ENCODE measurements at regions not wholly inside any gene's neighbourhood (a gene's known extent, or its start where the extent isn't known, plus 50 kb on each side); places are given as distances from the start of the nearest gene placed in this dataset.

- no peak for DNase-seq
These were observed 414.7 kb downstream of the HS3ST3B1 start for GRCh38 chr17:14715561-14715960.

GRCh38 chr17:14712611-14713021 lies 411.7 kb downstream of the HS3ST3B1 start:
- DNase-seq: no peak

- DNase-seq: no peak
These were observed 403.2 kb downstream of the HS3ST3B1 start for GRCh38 chr17:14704121-14704520.

DNA sequence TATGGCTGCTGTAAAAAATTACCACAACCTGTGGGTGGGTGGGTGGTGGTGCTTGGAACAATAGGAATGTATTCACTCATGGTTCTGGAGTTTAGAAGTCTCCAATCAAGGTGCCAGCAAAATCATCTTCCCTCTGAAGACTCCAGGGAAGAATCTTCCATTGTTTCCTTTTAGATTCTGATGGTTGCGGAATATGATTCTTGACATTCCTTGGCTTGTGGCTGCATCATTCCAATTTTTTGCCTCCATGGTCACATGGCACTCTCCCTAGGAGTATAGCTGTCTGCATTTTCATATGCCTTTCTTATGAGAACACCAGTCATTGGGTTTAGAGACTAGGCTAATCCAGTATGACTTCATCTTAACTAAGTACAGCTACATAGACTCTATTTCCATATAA lies 401.0 kb downstream of the HS3ST3B1 start:
- no peak for DNase-seq

DNA sequence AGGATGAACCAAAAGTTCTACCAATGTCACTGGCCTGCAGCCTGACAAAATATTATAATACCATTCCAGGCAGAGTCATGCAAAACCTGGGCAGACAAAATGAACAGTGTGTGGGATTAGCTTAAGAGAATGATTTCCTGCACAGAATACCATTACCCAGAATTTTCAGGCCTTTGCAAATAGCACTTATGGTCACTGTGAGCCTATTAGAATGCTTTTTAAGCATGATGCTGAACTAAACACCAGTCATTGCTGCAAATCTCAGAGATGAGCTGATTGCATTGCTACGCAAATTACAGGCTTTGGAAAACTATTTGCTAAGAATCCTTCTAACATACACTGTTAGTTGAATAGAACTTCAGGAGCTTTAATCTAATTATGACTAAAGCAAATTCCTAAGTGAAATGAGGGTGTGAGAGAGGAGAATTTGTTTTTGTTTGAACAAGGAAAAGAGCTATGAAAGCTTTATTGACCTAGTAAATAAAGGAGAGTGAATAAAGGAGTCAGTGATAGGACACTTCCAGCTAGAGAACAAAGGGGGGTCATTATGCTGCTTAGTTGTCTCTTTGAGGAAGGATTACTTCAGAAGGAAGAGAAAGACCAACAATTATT lies 398.8 kb downstream of the HS3ST3B1 start:
- DNase-seq: no peak

DNA sequence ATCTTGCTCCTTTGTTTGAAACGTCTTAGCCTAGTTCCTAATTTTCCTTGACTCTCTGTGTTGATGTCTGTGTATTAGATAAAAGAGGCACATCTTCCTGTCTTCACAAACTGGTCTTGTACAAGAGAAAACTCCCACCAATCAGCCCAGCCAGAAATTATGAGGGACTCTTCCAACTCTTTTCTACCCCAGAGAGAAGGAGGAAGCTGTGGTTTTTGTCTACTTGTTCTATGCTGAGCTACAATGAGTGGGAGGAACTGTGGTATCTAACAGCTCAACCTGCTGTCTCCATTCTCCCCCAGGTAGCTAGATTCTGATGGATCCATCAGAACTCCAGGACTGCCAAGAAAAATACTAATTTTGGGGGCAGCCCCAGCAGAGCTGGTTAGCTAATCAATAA lies 392.5 kb downstream of the HS3ST3B1 start:
- no peak for DNase-seq

DNA sequence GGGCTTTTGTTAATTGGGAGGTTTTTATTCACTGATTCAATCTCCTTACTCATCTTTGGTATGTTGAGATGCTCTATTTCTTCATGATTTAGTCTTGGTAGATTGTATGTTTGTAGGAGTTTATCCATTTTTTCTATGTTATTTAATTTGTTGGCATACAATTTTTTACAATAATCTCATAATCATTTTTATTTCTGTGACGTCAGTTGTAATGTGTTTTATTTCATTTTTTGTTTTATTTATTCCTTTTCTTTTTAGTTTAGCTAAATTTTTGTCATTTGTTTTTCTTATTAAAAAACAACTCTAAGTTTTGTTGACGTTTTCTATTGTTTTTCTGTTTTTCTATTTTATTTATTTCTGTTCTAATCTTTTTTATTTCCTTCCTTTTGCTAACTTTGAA lies 389.8 kb downstream of the HS3ST3B1 start:
- DNase-seq: no peak

DNA sequence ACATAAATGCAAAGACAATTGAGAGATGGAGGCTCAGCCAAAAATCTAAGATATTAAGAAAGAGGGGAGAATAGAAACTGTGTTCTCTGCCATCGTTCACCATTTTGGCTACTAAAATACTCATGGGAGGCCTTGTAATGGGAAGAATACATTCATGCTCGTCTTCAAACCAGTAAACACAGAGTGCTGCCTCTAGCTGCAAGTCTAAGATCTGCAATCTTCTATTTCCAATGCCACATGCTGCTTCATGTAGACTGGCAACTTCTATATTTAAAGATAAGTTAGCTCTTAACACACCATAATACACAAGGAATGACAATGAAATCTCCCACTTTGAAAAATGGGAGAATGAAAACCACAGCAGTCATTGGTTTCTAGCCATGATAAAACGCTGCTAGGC lies 387.3 kb downstream of the HS3ST3B1 start:
- no peak for DNase-seq

DNA sequence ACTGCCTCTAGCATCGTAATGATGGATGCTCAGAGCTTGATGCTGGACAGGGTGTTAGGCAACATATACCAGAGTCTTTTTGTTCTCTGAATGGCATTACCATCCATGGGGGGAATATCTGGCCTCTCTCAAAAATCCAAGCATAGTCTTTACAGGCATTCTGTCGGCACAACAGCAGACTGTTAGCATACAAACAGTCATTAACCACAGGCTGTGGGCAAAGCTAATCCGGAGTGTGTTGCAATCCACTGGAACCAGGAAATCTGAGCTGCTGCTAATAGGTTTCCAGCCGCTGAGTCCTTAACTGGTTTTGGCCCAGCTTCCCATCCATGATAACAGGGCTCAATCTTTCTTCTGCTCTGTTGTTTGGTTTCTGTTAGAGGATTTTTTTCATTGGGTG lies 371.9 kb downstream of the HS3ST3B1 start:
- no peak for DNase-seq

- DNase-seq: no peak
These were observed 370.0 kb downstream of the HS3ST3B1 start for GRCh38 chr17:14670861-14671260.

DNA sequence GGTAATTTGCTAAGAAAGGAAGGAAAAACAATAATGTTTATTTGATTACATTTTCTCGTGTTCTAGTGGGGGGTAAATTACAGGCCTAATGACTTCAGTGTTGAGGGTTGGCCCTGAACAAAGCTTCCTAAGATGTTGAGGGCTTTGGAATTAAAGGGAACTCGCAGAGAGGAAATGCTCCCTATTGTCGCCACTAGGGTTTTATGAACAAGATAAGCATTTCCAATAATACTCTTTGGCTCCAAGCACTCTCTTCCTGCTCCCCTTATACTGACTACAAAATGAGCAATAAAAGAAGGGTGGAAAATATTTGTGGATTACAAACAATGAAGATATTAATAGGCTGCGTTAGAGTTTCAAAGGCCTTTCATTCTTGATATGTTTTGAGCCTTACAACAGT lies 363.6 kb downstream of the HS3ST3B1 start:
- no peak for DNase-seq

DNA sequence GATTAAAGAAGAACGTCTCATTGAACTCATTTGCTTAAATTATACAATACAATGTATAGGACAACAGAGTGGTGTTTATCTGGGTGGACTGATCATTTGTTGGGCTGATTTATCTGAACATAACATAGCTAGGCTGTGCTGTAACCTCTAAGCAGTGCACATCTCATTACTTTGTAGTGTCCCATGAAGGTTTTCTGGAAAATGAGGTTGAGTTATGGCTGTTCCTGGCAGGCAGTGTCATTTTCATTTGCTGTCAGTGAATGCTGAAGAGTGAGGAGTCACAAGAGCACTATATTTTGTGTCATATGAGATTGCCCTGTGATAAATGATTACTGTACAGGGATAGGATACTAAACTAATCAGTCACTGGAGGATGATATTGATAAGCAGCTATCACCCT lies 340.2 kb downstream of the HS3ST3B1 start:
- no peak for DNase-seq

DNA sequence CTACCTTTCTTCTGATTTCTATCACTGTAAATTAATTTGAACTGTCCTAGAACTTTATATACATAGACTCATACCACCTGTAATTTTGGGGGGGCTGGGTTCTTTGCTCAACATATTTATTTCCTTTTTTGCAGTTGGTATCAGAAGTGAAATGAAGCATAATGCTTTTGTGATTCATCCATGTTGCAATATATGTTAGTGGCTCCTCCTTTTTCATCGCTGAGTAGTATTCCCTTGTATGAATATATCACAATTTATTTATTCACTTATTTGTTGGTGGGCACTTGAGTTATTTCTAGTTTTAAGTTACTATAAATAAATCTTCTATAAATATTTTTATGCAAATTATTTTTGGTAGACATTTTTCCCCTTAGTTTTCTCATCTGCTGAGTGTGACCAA lies 336.4 kb downstream of the HS3ST3B1 start:
- no peak for DNase-seq

DNA sequence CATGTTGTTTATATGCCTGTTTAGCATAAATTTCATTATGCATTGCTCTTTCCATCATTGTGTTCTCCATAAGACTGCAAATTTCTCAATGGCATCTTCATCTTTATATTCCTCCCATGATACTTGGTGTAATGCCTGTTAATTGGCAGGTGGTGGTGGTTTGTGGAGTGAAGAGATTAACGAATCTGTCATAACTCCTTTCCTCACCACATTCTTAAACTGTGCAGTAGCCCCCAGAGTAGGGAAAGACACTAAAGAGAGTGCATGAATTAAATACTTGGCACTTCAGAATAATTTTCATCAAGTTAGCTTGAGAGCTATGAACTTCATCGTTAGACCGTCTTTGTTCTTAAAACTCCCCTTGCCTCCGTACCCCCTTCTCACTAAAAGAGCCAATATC lies 329.7 kb downstream of the HS3ST3B1 start:
- no peak for DNase-seq

GRCh38 chr17:14630046-14630445 lies 329.2 kb downstream of the HS3ST3B1 start:
- no peak for DNase-seq

- no peak for DNase-seq
These were observed 321.8 kb downstream of the HS3ST3B1 start for GRCh38 chr17:14622615-14623101.

DNA sequence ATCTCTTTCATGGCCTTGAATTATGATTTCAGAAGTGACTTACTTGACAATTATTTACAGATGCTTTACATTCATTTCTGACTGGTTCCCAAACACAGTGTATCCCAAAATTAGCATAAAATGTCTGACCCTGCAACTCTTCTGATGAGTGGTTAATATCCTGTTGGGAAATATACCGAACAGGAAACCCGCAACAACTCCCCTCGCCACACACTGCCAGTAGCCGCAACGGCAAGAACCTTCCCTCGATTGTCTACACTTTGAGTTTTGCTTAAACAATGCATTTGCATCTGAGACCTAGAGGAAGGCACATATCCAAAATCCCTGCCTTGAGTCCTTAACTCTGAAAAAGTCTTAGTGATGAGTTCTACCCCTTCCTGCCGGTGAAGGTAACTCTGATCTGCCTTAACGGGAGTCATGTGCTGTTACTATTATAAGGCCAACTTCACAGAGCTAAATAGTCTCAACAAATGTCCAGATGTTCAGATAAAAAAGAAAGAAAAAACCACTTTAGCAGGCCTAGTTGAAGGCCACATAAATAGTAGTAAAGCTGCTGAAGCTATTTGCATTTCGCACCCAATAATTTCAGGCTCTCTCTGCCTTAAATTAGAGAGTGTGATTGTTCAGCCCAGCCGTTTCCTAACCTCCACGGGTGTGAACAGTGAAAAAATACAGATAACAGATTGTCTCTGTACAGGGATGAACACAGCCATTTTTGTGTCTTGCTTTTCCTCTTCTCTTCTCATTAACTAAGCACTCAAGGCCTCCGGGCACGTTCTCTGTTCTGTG lies 321.1 kb downstream of the HS3ST3B1 start:
- no peak for DNase-seq

DNA sequence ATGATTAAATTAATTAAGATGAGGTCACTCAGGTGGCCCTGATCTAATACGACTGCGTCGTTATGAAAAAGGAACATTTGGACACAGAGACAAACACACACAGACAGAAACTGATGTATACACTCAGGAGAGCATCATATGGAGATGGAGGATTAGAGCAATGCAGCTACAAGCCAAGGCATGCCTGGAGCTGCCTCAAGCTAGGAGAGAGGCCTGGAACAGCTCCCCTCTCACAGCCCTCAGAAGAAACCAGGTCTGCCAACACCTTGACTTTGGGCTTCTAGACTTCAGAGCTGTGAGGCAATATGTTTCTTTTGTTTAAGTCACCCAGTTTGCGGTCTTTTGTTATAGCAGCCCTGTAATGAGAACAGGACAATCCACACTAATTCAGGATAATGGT lies 318.9 kb downstream of the HS3ST3B1 start:
- DNase-seq: no peak

DNA sequence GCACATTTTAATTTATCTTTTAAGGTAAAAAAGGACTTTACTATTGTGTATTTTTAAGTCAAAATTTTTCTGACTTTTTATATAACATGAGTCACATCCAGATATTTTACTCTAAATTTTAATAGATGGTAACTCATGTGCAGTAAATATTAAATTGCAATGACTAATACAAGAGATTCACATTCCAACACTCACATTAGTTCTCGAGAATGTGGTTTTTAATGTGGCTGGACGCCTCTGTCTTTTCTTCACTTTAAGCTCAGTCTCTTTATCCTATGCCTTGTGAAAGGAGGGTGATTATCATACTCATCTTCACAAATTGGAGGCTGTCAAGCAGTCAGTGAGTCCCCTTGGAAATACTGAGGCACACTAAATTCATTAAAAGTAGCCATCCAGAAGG lies 315.6 kb downstream of the HS3ST3B1 start:
- no peak for DNase-seq

DNA sequence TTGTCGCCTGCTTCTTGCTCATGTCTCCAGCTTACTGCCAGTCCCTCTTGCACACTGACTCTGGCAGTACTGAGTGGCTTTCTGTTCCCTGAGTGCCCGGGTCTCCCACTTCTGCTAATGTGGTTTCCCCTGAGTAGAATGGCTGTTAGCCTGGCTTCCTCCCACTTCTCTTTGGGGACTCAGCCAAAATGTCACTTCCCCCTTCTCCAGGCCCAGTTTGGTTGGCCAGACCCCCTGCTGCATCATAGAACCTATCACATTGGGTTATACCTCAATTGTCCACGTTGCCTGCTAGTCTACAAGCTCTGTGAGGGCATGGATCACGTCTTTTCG lies 304.4 kb downstream of the HS3ST3B1 start:
- DNase-seq: no peak

GRCh38 chr17:14604591-14605266 lies 303.8 kb downstream of the HS3ST3B1 start:
- no peak for DNase-seq

DNA sequence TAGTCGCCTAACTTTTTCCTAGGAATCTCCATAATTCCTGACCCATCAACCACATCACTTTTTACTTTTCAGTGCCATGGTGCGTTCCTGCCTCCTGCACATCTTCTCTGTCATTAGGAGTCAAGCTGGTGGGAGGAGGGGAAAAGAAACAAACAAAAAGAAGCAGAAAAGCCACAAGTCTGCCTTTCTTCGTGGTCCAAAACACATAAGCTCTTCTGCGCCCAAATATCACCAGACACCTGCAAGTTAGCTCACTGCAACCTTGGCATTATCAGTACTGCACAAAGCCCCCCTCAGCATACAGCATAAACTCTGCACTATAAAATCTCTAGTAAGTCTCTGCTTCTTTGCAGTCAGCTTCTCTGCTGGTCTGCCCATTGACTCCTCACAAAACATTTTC lies 295.3 kb downstream of the HS3ST3B1 start:
- DNase-seq: no peak

- DNase-seq: no peak
These were observed 294.8 kb downstream of the HS3ST3B1 start for GRCh38 chr17:14595656-14596055.

DNA sequence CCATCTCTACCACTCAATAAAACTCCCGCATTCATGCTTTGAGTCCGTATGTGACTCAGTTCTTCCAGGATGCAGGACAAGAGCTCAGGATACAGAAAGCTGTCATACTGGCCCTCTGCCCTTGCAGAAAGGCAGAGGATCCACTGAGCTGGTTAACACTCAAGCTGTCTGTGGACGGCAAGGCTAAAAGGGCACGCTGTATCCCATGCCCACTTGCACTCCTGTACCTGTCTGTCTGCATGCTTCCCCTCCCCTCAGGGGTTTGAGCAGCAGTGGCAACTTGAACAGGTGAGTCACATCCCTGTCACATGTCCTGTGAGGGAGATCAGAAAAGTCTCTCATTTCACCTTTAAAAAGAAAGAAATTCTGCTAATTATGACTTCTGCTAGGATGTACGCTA lies 293.8 kb downstream of the HS3ST3B1 start:
- DNase-seq: no peak

Measured in CD4-positive, alpha-beta T cell treated with Interleukin-6 for 4 hours (primary cell).